Smooth muscle cell of the brain vasculature (primary cell): ENCODE measurements at regions not wholly inside any gene's neighbourhood (a gene's known extent, or its start where the extent isn't known, plus 50 kb on each side); places are given as distances from the start of the nearest gene placed in this dataset.
"Not testable (repeated sequence)": the region's sequence is repeated elsewhere in the genome, so short reads cannot be mapped to it uniquely, and the experiment has no call there.

ENCODE experiments used
- DNase-seq: peaks from one replicate; pipeline ENCODE4 v3.0.0-alpha.2; 2012; ENCODE audit warnings: low read depth, low spot score

DNA sequence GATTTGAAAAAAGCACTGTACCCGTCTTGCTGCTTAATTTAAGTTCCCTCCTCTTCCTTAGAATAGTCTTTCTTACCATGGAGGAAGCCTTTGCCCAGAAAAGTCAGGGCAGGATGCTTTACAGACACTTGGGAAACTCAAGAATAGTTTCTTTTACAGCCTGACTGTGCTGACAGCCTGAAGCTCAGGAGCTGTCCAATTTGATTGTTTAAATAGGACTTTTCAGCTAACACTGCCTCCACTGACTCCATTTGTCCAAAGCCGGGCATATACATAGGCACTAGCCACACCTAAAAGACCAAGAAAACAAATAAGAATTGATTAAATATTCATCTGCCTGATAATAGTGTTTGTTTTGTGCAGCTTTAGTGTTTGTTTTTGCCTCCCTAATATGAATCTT is 110.9 kb upstream of the L3MBTL4 start:
- DNase-seq, result no peak

DNA sequence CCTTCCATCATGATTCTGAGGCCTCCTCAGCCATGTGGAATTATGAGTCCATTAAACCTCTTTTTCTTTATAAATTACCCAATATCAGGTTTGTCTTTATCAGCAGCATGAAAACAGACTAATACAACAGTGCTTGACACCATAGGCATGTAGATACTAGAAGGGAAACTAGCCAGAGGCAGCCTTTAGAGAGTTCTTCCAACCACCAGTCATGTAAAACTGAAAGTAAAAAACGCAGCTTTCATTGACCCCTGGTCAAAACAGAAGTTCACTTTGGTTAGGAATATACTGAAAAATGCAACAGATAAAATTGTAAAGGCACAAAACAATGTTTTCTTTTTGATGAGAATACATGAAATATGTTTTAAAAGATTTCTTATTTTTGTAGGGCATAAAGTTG is 122.8 kb upstream of the L3MBTL4 start:
- no peak for DNase-seq

DNA sequence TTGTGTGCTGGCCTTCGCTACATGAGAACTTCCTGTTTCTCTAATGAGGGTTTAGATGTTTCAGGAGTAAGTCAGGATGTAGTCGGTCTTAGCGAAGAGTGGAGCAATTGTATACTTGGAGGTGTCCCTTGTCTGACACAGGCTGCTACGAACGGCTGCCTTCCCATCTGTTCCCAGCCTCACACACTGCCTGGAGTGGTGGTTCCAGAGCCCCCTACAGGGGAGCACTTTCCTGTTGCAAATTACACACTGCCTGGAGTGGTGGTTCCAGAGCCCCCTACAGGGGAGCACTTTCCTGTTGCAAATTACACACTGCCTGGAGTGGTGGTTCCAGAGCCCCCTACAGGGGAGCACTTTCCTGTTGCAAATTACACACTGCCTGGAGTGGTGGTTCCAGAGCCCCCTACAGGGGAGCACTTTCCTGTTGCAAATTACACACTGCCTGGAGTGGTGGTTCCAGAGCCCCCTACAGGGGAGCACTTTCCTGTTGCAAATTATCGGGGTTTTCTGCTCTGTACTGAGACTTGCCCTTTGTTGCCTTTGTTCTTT is 126.5 kb upstream of the L3MBTL4 start:
- DNase-seq, result not testable (repeated sequence)

DNA sequence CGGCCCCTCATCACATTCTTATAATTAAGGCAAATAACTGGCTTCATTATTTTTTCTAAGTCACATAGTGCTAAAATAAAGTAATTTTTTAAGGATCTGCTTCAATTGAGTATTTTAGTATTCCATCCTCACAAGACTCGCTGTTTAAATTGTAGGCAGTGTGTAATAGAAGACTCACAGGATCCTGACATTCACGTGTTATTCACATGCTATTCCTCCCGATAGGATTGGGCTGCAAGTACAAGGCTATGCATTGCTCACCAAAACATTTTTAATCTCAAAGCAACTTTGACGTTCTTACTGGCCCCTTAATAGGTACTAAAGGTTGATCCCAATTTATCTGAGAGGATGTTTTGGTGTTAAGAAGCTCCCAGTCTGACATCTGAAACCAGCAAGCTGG is 127.6 kb upstream of the L3MBTL4 start:
- DNase-seq, result no peak

DNA sequence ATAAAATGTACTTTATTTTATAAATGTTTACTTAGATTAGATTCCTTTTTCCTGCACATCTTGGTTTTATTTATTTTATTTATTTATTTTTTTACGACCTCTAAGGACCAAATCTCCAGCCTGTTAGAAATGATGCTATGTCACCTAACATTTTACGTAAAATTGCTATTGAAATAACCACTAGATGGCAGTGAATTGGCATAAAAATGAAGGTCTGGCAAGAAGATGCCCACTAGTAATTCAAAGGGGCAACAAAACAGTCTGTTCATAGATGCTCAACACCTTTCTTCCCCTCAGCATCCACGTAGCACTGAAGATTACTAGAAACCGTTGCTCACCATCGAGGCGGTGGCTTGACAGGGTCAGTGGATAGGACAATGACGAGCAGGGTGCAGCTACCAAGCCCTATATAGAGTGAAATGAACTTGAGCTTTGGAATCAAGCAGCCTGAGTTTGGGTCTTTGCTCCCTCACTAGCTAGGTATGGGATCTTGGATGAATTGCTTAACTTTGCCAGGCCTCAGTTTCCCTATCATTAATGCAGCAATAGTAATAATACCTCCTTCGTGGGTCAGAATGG is 128.7 kb upstream of the L3MBTL4 start:
- no peak for DNase-seq

DNA sequence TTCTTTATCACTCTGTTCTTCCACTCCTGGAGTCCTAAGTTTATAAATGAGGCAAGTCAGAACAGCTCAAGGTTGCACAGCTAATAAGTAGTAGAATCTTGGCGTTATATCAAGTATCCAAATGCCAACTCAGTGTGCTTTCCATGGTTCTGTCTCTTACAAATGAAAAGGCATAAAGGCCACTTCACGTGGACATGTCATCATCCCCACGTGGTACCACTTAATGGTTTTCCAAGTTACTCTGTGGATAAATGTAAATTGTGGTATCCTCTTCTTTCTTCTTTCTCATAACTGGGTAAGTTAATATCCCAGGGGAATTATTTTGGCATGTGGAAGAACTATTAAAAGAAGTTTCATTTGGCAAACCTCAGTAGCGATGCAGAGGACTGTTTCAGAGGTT is 131.5 kb upstream of the L3MBTL4 start:
- no peak for DNase-seq

DNA sequence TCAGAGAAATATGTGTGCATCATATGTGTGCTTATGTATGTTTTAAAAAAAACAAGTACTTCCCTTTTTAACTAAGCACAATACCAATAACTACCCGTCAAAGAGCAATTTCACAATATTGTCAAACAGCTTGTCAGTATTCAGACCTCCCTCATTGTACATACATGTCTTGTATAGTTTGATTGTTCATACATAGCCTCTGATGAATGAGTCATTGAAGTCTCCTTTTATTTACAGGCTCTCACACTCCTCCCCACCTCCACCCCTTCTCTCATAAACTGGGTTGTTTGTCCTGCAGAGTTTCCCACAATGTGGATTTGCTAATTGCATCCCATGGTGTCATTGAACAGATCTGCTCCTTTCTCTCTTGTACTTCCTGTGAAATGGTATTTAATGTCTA is 132.8 kb upstream of the L3MBTL4 start:
- no peak for DNase-seq

DNA sequence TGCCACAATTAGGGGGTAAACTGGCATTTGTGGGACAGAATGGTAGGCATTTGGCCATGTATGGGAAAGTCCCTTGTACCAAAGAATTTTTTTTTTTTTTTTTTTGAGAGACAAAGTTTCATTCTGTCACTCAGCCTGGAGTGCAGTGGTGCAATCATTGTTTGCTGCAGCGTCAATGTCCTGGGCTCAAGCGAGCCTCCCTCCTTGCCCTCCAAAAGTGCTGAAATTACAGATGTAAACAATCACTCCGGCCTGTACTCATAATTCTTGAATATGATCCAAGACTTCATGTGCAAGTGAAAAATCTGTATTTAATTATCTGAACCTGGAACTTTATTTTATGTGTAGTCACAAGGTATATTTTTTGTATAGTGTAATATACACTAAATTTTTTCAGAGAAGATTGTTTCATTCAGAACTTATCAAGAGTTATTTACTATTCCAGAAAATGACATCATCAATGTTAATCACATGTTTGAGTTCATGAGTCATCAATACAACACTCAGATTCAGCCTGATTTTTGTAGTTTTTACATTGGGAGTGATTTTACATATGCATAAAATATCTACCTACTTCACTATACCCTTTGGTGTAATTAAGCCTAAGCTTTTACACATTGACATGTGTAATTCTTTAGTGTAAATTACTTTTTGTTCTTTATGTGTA is 138.7 kb upstream of the L3MBTL4 start:
- no peak for DNase-seq

DNA sequence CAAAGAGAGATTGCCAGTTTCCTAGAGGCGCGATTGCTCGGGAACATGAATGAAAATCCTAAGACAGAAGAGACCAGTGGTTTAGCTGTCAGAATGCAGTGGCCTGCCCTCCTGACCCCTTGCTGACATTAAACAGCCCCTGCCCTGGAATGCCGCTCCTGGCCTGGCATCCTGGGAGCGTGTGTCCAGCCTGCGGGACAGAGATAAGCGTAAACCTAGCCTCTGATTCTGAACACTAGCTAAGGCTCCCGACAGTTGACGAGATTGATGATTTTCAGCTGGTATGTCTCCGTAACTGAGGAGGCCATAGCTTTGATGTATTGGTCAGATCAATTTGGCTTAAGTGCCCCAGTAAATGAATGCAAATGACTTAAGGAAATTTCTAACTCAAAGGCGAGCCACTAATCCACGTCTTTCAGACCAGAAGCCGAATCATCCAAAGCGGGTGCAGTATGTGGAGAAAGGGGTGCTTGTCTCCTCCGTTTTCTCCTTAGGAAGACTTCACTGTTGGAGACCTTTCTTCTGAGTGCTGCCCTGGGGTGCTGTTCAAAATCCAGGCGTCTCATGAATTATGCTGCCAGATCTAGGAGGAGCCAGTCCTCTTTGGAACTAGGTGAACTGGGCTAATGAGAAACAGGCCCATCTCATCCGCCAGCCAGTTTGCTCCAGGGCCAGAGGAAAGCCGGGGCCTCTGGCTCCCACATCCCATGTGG is 142.5 kb upstream of the L3MBTL4 start:
- no peak for DNase-seq

DNA sequence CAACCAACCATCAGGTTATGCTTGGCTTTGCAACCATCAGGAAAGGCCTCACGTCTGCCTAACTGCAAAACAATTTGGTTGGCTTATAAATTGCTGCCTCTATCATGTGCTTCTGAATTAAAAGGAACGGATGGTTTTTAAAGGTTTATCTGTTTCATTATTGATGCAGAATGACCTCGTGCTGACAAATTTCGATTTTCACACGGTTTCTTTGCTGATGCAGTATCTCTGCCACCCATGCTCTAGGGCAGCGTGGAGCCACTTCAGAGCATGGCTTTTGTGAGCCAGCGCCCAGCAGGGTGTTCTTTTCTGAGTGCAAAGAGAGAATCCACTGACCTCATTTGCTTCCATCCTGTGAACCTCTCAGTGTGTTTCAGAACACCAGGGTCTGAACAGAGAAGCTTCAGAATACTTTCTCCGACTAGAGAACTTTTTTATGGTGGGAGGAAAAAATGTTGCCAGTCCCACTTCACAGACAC is 143.1 kb upstream of the L3MBTL4 start:
- peak; percentile 60 for DNase-seq

DNA sequence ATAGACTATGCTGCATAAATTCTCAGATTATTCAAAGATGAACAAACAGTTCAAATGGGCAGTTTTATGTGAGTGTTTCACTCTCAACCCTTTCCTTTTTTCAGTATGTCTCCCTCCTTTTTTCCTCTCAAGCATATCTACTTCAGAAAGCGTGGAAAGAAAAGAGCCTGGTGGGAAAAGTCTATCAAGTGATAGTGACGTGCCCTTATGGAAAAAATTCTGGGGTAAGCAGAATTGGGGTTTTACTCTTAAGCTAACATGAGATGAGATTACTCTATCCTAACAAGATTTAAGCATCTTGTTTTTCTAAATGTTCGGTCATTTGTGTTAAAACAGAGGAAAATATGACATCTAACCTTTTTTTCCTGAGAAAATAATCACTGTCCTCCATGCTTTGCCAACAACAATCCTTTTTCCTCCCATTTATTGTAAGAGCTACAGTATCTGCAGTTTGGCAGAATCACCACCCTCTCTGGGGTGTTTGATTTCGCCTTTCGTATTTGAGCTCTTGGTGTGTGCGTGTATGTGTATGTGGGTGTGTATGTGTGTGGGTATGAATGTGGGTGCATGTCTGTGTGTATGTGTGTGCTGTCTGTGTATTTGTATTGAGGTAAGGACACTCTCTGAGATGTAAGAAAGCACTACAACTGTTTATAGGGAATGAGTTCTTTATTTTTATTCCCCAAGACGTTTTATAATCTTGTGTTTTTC is 143.9 kb upstream of the L3MBTL4 start:
- DNase-seq, result no peak

DNA sequence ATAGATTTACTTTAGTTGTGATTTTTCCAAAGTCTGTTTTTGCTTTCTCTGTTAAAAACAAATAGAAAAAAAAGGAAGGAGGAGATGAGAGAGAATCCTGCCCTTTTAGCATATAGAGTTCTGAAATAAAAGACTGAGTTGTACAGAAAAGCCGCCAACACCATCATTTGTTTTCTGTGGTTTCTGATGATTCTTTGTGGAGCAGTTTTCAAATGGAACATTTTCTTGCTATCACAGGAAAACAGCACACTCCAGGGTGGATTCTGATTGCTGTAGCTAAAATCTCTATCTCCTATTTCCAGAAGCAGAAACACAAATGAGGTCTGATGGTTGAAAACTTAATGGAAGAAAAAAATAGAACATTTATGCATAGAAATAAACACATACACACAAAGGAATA is 144.6 kb upstream of the L3MBTL4 start:
- DNase-seq, result no peak

DNA sequence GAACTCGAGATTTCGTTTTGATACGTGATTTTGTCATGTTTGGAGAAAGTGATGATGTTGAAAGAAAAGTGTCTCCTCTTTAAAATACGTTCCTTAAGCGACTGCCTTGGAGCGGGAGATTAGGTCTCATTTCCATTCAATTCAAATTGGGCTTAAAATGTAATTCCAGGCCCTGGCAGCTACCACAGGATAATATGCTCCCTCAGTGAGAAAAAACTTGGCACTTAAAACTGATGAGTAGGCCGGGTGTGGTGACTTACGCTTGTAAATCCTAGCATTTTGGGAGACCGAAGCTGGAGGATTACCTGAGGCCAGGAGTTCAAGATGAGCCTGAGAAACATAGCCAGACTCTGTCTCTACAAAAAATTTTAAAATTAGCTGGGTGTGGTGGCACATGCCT is 146.3 kb upstream of the L3MBTL4 start:
- no peak for DNase-seq

DNA sequence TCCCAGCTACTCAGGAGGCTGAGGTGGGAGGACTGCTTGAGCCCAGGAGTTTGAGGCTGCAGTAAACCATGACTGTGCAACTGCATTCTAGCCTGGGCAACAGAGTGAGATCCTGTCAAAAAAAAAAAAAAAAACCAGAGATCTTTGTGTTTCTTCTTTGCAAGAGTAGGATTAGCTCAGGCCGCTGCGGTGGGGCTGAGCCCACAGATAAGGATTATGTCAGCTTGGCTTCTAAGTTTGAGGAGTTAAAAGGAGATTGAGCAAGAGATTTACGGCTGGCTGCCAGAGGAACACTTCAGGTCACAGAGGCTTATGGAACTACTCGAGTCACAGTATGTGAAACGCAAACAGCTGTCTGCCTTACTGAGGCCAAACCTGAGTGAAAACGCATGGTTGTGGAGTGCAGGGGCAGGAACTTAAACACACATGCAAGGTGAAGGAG is 146.7 kb upstream of the L3MBTL4 start:
- no peak for DNase-seq

DNA sequence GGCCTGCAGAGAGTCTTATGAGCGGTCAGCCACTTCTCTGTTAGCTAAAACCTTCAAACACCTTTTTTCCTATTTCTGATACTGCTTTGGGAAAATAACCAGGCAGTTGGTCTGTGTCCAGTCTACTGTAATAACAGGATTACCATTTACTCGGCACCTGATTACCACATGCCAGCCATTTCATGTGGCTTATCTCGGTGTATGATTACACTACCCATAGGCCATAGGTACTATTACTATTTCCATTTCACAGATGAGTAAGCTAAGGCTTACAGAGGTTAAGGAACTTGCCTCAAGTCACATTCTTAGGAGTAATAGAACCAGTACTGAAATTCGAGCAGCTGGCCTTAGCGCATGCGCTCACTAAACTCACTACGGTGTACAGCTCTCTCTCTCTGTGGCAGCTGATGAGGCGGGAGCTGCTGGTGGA is 147.2 kb upstream of the L3MBTL4 start:
- DNase-seq, result no peak

DNA sequence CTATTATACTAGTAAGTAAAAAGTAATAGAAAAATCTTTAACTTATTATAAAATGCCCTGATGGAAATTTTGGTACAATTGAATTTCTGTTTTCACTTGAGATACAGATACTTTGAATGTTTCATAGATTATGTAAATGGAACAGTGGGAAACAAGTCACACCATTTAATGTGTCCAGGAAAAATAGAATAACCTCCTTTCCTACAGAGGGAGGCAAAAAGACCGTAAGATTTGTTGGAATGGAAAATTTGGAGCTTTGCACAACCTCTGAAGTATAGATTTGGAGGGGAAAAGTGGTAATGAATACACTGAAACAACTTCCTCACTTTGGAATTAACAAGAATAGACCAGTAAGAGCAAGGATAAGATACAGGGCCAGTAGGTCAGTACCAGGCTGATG is 149.2 kb upstream of the L3MBTL4 start:
- DNase-seq, result no peak

DNA sequence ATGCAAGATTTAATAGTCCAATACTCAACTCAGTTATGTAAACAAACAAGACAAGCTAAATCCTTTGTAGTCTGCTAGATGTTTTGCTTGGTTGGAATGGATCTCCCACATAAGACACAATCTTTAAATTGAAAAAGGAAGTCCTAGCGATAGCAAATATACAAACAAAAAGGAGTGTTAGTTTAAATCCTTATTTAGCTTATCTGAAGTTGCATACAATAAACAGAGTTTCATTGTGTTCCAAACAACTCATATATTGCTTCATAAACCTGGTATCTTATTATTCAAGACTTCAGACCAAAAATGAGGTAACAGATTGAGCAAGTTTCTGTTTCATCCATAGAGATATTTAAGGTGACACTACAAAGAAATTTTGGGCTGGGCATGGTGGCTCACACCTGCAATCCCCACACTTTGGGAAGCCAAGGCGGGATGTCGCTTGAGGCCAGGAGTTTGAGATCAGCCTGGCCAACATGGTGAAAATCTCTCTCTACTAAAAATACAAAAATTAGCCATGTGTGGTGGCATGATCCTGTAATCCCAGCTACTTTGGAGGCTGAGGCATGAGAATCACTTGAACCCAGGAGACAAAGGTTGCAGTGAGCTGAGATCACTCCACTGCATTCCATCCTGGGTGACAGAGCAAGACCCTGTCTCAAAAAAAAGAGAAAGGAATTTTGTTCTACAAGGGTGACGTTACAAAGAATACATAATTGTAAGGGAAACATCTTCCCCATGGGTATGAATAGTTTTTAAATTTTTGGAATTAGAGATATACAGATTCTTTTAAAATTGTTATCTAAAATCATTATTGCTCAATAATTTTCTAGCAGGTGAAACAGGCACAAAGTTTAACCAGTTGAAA is 150.5 kb upstream of the L3MBTL4 start:
- no peak for DNase-seq

DNA sequence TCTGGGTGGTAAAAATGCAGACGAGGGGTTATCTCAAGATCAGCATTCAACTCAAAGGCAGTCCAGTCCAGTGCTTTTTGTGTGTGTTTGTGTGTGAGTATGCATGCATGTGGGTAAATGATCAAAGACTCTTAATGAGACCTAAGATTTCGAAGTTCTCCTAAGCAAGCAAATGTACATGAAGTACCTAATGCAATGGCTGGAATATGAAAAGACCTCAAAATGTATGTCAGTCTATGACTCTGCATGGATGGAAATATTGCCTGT is 151.0 kb upstream of the L3MBTL4 start:
- no peak for DNase-seq

DNA sequence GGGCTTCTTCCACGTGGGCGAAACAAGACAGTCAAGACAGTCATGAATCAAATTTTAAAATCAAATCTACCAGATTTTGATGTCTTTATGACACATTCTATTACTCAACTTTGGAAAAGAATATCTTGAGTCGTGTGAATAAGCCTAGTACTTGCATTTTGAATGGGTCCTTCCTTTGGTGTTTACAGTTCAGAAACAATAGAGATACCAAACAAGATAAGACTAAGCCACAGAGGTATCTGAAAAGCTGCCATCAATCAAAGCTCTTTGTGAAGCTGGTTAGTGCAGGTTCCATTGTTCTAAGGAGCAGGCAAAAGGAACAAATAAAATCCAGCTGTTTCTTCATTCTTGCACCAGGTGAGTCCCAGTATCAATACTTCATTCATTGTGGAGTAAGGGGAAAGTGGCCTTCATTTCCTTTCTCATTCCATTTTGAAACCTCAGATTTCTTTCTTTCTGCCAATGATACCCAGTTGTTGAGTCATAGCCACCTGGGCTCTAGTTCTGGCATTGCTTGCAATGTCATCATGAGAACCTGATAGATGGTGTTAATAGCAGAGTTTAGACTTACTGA is 151.7 kb upstream of the L3MBTL4 start:
- no peak for DNase-seq

DNA sequence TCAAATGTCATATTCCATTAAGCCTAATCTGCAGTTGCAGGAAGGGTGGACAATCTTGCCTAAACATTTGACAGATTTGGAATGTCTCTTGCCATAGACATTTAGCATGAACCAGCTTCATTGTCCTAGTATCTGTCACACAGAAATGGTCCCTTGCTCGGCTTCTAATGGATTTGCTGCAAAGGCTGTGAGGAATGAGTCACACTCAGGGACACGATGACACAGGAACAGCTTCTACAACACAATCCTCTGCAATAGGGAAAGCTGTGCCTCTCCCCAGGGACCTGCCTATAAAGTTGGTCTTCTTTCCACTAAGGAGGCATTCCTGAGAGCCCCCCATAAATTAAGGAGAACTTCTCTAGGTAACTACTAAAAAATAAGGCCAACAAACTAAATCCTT is 155.1 kb upstream of the L3MBTL4 start:
- no peak for DNase-seq
